GM21619 (cell line): ENCODE measurements at regions not wholly inside any gene's neighbourhood (a gene's known extent, or its start where the extent isn't known, plus 50 kb on each side); places are given as distances from the start of the nearest gene placed in this dataset.

Experiments
- ATAC-seq: cut with Tn5 transposase; IDR thresholded peaks from one replicate; pipeline ENCODE4 v1.9.1; 2021; ENCODE audit not compliant: unreplicated experiment

DNA sequence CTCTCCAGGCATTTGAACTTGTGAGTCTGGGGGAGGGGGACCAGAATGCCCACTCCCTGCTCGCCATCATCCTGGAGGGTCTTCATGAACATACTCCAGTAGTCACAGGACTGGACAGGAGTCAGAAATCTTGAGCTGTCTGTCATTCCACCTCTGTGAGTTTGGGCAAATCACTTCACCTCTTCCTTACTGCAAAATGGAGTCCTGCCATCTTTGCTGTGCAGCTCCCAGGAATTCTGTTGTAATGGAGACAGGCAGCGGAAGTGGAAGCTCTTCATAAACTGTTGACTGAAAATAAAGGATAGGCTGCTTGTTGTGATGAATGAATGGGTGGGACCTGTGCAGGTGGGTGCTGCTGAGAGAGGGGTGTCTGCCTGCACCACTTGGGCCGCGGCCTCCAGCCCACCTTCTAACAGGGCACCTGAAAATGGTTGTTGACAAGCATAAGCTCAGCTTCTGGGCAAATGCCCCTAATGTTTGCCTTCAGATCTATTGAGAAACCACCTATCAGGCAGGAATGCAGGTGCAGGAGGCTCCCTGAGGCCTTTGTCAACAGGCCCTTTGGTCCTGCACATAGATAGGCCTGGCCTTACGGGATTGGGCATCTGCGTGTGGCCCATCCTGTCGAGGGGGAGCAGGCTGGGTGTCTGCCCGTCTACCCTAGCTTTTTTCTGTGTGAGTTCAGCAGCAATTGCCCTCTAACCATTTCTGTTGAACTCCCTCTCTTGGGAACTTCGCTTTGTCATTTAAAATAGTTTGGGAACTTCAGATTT lies 321.0 kb downstream of the RPS6KC1 start:
- ATAC-seq, result no peak

DNA sequence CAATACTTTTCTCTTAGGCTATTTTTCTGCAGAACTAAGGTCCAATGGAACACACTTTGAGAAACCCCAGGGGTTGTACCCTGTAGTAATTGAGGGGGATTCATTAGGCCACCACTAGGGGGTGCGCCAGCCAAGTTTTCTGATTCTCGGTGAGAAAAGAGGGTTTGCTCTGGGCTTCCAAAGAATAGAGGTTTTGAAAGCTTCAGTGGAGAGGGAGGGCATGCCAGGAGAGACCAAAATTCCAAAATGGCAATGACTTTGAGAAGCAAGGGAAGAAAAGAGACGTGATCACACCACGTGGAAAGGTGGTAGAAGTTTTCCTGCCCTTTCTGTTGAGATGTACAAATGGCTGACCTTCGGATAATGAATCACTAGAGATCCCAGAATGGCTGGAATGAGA lies 323.3 kb downstream of the RPS6KC1 start:
- peak; percentile 83 for ATAC-seq

DNA sequence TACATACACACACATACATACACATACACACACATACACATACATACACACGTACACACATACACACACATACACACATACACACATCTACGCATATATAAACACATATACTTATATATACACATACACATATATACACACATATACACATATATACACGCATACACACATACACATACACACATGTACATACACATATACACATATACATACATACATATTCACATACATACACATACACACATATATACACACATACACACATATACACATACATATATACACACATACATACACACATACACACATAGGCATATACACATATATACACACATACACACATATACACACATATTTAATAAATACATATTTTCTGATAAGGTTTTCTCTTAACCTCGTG lies 324.0 kb downstream of the RPS6KC1 start:
- no peak for ATAC-seq

DNA sequence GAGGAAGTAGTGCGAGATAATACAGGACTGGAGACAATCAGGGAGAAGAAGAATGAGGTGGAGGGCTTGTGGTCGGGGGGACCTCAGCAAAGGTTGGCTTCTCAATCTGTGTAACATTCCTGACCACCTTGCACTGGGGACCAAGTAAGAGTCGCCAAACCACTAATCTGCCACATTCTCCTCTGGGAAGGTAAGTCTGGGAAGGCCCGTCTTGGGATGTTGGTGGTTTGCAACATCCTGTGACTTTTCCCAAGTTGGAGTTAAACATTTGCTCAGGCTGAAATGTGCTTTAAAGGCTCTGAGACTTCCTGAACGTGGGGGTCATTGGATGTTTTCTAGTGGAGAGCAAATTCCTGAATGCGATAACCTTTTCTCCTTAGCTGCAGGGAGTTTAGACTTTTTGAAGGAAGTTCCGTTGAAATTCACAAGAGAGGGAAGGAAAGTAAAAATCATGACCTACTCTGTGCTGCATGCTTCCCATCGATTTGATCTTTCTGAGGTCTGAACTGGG lies 325.9 kb downstream of the RPS6KC1 start:
- ATAC-seq, result no peak

DNA sequence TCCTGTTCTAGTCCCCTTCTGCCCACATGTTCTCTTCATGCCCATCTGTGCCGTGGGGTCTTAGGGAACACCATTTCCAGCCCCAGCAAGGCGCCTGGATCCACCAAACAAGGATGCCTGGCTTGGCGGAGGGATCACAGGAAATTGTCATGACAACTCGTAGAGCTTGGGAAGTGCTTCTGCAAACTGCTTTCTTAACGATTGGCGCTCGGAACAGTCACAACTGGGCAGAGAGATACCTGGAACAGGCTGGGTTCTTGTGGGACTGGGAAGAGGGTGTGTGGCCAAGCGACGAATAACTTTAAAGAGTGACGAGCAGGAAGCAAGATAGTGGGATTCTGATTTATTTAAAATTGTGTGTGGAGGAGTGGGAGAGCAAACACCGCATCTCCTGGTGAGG lies 329.8 kb downstream of the RPS6KC1 start:
- ATAC-seq, result no peak

DNA sequence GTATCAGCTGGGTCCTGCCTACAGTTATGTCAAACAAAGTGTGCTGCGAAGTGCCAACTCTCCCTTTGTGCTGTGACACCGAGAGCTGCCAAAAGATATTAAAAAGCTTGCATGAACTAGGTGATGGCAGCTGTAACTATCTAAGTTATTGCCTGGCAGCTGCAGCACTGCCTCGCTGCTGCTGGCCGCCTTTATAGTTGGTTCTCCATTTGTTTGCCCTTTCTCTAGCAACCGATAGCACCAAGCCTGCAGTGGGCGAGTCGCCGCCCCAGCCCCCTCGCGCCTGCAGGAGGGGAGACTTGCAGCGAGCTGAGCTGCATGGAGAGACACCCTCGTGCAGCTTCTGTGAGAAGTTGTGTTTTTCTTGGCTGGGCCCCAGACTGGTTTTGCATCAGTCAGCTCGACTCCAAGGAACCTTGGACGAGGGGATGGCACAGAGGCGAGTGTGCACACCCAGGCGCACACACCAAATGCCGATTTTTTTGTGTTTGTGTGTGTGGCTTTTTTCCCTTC lies 330.6 kb downstream of the RPS6KC1 start:
- no peak for ATAC-seq

DNA sequence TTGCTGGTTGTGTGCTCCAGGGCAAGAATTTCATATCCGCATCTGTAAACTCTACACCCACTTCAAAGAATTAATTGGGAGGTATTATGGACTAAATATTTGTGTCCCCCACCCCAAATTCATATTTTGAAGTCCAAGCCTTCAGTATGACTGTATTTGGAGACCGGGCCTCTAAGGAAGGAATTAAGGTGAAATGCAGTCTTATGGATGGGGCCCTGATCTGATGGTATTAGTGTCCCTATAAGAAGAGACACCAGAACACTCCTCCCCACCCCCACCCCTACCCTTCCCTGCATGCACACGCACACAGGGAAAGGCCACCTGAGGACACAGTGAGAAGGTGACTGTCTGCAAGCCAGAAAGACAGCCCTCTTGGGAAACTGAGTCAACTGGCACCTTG lies 332.4 kb downstream of the RPS6KC1 start:
- ATAC-seq, result no peak

DNA sequence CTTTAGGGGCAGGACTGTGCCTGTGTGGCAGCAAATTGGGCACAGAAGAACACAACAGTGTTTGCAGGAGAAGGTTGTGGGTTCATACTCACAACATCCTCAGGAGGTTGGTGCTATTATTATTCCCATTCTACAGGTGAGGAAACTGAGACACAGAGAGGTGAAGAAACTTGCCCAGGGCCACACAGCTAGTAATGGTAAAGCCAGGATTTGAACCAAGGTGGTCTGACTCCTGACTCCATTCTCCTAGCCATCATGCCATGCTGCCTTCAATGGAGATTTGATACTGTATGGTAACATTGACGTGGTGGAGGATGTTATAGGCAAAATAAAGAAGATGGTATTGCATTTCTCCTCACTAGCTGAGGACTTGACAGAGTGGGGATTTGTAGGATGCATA lies 334.2 kb downstream of the RPS6KC1 start:
- ATAC-seq, result no peak

DNA sequence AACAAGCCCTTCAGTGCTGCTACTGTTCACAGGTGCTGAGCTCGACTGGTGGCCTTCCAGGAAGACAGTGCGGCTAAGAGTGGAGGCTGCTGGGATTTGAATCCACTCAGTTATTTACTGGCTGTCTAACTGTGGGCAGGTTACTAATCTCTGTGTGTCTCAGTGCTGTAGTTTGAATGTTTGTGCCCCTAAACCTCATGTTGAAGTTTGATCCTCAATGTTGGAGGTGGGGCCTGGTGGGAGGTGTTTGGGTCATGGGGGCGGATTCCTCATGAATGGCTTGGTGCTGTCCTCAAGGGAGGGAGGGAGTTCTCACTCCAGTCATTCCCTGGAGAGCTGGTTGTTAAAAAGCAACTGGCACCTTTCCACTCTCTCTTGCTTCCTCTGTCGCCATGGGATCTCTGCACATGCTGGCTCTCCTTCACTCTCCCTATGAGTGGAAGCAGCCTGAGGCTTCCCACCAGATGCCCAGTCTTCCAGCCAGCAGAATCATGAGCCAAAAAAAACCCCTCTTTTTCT lies 334.8 kb downstream of the RPS6KC1 start:
- ATAC-seq, result no peak

DNA sequence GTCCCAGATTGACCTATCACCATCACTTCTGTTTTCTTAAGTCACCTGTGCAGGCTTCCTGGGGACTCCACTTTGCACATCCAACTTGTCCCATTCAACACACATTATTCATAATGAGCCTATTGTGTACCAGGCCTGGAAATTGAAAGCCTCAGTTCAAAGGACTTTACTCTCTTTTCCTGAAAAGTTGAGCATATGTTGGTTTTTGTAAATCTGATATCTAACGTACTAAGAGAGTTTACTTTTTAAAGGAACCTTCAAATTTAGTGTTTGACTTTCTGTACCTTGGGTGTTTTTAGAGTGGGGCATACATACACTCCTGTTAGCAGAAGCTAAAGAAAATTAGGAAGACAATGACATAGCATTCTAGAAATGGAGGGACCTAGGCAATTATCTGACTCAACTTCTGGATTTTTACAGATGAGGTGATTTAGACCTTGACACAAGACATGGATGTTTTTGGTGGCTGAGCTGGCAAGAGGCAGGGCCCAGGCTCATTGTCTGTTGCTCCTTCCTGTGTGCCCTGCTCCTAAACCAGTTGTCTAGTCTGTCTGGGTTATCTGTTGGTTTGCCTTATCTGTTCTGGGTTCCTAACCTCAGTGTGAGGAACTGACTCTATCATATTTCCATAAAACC lies 336.5 kb downstream of the RPS6KC1 start:
- no peak for ATAC-seq

DNA sequence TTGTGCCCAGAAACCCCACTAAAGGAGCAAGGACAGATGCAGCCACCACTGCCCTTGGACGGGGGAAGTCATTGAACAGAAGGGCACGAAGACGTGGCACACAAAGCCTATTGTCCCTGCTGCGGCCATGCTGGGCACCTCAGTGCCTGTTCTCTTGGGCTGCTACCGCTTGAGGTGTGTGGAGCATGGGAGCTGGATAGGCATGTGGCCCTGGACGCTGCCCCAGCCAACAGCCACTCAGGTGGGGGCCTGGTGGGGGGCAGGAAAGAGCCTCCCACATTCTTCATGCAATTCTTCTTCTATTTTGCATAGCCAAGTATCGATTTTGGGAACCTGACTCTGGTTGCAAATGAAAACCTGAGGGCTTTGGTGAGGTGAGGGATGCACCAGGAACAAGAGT lies 337.2 kb downstream of the RPS6KC1 start:
- no peak for ATAC-seq

DNA sequence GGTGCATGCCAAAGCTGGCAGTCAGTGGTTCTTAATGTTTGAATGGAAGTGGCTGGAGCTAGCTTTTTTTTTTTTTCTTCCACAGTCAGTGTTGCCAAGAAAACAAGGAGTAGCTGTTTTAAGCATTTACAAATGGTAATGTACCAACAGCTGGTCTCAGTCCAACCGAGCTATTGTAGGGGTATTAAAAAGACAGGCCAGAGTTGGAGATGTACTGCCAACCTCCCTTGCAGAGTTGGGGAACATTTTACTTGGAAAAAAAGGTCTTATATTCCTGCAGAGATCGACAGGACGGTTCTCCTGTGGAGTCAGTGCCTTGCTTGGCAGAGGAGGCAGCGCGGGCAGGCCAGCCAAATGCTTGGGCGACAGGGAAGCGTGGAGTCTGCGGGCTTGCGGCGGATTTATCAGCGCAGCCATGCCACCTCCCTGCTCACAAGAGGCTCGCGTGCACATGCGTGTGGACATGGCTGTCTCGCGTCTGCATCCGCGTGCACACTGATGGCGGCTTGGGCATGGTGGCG lies 338.1 kb downstream of the RPS6KC1 start:
- ATAC-seq, result no peak

DNA sequence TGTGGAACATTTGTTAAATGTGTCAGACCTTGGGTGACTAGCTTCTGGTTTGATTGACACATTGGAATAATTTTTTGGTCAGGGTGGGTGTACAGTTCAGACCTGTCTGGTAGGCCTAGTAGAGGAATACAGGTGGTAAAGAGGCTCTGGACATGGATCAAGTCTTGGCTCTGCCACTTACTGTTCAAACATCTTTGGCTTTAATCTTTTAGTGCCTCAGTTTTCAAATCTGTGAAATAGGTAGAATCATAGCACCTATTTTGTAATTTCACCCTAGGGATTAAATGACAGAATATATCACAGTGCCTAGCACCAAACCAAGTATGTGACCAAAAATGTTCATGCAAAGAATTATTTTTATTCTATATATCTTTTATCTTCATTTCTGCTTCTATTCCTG lies 340.4 kb downstream of the RPS6KC1 start:
- ATAC-seq, result no peak

DNA sequence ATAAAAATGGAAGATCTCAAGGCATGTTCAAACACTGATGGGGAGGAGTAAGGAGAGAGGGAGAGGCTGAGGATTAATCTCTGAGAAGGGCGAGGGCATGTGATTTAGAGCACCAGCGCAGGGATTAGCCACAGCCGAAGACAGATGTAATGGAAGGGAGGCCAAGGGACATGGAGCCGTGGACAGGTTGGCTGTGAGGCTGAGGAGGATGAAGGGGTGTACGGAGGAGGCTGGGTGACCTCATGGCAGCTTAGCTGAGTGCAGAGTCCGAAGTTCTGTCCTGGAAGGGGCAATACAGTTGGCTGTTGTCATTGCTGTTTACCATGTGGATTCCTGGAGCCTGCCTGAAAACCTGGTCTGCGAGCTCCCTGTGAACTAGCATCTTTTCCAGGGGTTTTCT lies 342.8 kb downstream of the RPS6KC1 start:
- ATAC-seq, result no peak

DNA sequence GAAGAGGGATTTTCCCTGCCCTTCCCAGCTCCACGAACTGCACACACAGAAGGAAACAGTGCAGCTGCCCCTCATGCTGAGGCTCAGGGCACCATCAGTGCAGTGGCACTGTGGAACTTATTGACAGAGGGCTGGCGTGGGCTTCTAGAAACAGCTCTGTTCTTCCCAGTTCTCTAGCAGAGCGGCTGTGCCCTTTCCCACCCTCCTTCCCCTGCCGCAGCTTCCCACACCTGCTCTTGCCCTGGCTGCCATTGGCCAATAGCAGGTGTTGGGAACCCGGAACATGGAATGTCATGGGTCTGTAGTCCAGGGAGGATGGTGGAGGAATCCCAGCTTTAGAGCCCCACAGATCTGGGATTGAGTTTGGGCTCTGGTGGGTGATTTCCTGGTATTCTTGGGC lies 343.8 kb downstream of the RPS6KC1 start:
- no peak for ATAC-seq

DNA sequence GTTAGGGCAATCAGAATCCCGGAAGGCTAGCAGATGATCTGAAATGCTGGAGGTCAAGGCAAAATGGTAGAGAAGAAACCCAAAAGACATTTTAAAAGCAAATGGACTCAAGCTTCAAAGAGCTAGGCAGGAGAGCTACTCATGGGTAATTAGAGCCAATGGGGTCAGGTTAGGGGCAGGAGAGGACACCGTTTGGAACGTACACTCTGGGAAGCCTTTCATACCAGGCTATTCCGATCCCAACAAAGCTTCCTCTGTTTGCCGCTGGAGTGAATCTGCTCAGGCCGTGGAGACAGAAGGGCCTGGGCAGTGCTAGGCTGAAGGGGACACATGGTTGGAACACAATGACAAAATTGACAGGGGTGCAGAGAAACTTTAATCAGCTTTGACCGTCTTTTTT lies 346.6 kb downstream of the RPS6KC1 start:
- no peak for ATAC-seq

DNA sequence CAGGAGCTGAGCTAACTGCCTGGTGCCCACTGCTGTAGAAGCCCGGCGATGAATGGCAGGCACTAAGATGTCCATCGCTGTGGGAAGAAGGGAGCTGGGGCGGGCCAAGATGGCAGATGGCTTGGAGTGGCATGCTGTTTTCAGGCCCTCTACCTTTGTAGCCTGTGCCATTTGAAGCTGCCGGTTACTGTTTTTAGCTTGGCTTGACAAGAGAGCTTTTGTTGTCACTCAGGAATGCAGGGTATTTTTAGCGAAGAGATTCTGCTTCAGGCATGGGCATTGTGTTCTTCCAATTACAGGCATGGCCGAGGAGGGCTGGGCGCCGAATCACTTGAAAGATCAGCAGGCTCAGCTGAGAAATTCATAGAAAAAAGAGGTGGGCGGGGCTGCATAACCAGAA lies 348.7 kb downstream of the RPS6KC1 start:
- no peak for ATAC-seq

DNA sequence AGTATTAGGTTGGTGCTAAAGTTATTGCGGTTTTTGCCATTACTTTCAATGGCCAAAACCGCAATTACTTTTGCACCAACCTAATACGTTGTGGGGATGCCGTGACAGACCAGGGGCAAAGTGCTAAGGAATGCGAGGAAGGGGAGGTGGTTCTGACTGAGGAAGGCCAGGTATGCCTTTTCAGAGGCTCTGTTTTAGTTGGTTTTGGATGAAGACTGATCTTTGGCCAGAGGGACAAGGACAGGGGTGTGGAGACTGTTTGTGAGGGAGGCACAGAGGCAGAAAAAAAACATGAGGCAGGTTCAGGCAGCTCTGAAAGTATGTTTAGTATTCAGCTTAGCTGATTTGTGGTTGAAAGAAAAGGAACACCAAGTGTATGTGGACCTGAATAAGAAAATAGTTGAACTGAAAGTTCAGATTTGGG lies 358.2 kb downstream of the RPS6KC1 start:
- no peak for ATAC-seq

DNA sequence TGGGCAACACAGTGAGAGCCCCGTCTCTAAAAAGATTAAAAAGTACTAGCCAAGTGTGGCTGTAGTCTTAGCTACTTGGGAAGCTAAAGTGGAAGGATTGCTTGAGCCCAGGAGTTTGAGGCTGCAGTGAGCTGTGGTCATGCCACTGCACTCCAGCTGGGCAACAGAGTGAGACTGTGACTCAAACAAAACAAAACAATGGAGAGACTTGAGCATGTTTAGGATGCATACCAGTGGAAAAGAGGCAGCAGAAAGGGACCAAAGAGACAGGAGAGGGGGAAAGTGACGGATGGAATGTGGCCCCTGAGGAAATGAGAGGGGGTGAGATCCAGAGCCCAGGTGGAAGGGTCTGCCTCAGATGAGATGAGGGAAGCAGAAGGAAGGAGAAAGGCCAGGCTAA lies 358.9 kb downstream of the RPS6KC1 start:
- no peak for ATAC-seq

DNA sequence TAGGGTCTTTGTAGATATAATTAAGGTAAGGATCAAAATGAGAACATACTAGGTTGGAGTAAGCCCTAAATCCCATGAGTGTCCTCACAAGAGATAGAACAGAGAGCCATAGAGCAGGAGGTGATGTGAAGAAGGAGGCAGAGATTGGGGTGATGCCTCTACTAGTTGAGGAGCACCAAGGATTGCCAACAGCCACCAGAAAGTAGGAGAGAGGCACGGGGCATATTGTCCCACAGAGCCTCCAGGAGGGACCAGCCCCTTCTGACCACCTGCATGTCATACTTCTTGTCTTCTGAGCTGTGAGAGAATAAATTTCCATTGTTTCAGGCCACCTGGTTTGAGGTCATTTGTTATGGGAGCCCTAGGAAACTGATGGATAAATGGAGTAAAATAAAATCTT lies 363.3 kb downstream of the RPS6KC1 start:
- ATAC-seq, result no peak

DNA sequence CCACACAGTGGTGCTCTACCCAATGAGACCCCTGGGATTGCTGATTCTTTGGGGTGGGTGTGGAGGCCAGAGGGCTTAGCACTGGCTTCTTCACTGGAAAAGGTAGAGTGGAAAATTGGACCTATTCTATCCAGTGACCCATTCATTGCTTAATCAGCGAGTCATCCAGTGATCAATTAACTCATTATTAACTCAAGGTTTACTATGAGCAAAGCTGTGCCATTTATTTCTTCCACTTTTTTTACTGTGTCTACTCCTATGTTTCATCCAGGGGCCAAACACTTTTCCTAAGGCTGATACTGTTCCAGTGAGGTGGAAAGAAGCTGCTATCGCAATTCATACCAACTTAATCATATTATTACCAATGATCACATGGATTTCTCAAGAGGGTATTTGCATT lies 363.9 kb downstream of the RPS6KC1 start:
- ATAC-seq, result no peak
